OCI-LY7 (cell line): ENCODE measurements at regions not wholly inside any gene's neighbourhood (a gene's known extent, or its start where the extent isn't known, plus 50 kb on each side); places are given as distances from the start of the nearest gene placed in this dataset.

Source experiments
- BruUV-seq: library from RNA; stranded (reverse); fragments of 400-500 nt; replicated peaks from 2 replicates; lab custom pipeline; 2021; lab: Mats Ljungman, UMichigan
- CTCF ChIA-PET: fragments of 300-600 bp; sonication (Branson Sonifier 250); formaldehyde crosslinking; loops from one replicate; lab custom pipeline; 2022; ENCODE audit warnings: antibody characterized with exemption; ENCODE audit not compliant: unreplicated experiment; lab: Charles Lee
- POLR2A ChIA-PET: fragments of 300-600 bp; sonication (Branson Sonifier 250); formaldehyde crosslinking; loops from one replicate; lab custom pipeline; 2022; ENCODE audit warnings: antibody characterized with exemption; lab: Charles Lee
- DNase-seq: peaks from one replicate; pipeline ENCODE4 v3.0.0-alpha.2; 2015; ENCODE audit warnings: low spot score
- H2AFZ ChIP-seq: fragments of 200-600 bp; sonication (generic), shearing (Covaris generic); 2 replicates; pipeline ENCODE4 v1.6.1; 2014; ENCODE audit warnings: mild to moderate bottlenecking, antibody characterized with exemption, low read length, moderate library complexity
- H3K27ac ChIP-seq: fragments of 200-600 bp; sonication (generic); 2 replicates; pipeline ENCODE4 v1.5.1; 2014; ENCODE audit warnings: mixed run types, low read depth, mild to moderate bottlenecking, moderate library complexity, low read length, inconsistent platforms; ENCODE audit not compliant: poor library complexity, severe bottlenecking
- H3K36me3 ChIP-seq: fragments of 200-600 bp; sonication (generic); 2 replicates; pipeline ENCODE4 v1.6.1; 2014; ENCODE audit warnings: mild to moderate bottlenecking, antibody characterized with exemption, low read length, moderate library complexity, mixed read lengths; ENCODE audit not compliant: insufficient read depth
- H3K4me1 ChIP-seq: fragments of 200-600 bp; sonication (generic); 2 replicates; pipeline ENCODE4 v1.5.1; 2014; ENCODE audit warnings: mild to moderate bottlenecking, low read length; ENCODE audit not compliant: insufficient read depth, poor library complexity, severe bottlenecking
- H3K4me2 ChIP-seq: fragments of 200-600 bp; sonication (generic); 2 replicates; pipeline ENCODE4 v1.6.1; 2014; ENCODE audit warnings: mild to moderate bottlenecking, low read length
- H3K4me3 ChIP-seq: fragments of 200-600 bp; sonication (generic); 2 replicates; pipeline ENCODE4 v1.5.1; 2014; ENCODE audit warnings: mild to moderate bottlenecking, low read depth, low read length; ENCODE audit not compliant: poor library complexity, severe bottlenecking
- H3K79me2 ChIP-seq: fragments of 200-600 bp; sonication (generic); 2 replicates; pipeline ENCODE4 v1.6.1; 2016; ENCODE audit warnings: low read depth, mild to moderate bottlenecking, low read length, moderate library complexity, mixed read lengths; ENCODE audit not compliant: insufficient read depth
- H3K9me2 ChIP-seq: fragments of 200-600 bp; sonication (generic); 2 replicates; pipeline ENCODE4 v1.6.1; 2016; ENCODE audit warnings: mild to moderate bottlenecking, low read length, mixed read lengths; ENCODE audit not compliant: insufficient read depth
- H3K9me3 ChIP-seq: fragments of 200-600 bp; sonication (generic); 2 replicates; pipeline ENCODE4 v1.6.1; 2014; ENCODE audit warnings: mild to moderate bottlenecking, mixed run types, low read length, mixed read lengths
- H4K20me1 ChIP-seq: fragments of 200-600 bp; sonication (generic); 2 replicates; pipeline ENCODE4 v1.6.1; 2014; ENCODE audit warnings: mild to moderate bottlenecking, antibody characterized with exemption, low read length, moderate library complexity, mixed read lengths; ENCODE audit not compliant: insufficient read depth
- EZH2phosphoT487 ChIP-seq: fragments of 200-600 bp; sonication (generic); IDR thresholded peaks from 2 replicates; pipeline ENCODE4 v1.6.1; 2018; ENCODE audit warnings: low read depth, borderline replicate concordance, mild to moderate bottlenecking, mixed run types, antibody characterized with exemption, low read length, moderate library complexity, mixed read lengths
- intact Hi-C: fragments of 100-400 bp; cut with micrococcal nuclease; formaldehyde crosslinking; loops from one replicate; pipeline ENCODE4 v1.10.0; 2022; ENCODE audit not compliant: unreplicated experiment
- TF ChIP-seq, protein P1 (sequence below): fragments of 200-600 bp; sonication (generic); conservative IDR thresholded peaks from 2 replicates; pipeline ENCODE4 v1.5.1; 2014; ENCODE audit warnings: mild to moderate bottlenecking, antibody characterized with exemption, low read length, moderate library complexity, mixed read lengths

DNA sequence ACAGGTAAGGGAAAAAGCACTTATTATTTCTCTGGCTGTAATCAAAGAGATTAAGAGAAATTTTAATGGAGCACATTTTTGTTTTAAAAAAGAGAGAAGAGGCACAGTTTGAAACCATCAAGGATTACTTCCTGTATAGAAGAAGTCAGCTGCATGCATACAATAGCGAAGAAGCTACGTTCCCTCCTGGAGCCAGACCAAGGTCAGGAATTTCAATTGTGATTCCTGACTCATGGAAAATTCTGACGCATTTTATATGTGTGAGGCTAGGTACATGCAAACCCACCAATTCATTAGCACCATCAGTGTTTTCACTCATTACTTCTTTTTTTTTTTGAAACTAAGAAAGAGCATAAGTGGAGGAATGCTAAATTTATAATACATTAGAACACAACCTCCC lies 232.7 kb upstream of the SGK1 start:
- Histone ChIP-seq H4K20me1 (no peaks in the 10 kb centered on the region), H3K4me2 (no peak overlapping the region), H3K9me3 (no peaks in the 10 kb centered on the region), H3K27ac (no peak overlapping the region), H3K4me3 (no peak overlapping the region), H3K9me2 (no peaks in the 10 kb centered on the region), H3K79me2 (no peaks in the 10 kb centered on the region), H3K36me3 (no peaks in the 10 kb centered on the region), H3K4me1 (no peaks in the 10 kb centered on the region), H2AFZ (no peak overlapping the region)
- DNase-seq = no peak
- CTCF ChIA-PET = no interaction called here
- intact Hi-C loops = no loop called here
- no TSS peak for BruUV-seq
- POLR2A ChIA-PET = no interaction called here
- TF ChIP-seq EZH2phosphoT487 = no peak
- TF ChIP-seq, protein P1, sequence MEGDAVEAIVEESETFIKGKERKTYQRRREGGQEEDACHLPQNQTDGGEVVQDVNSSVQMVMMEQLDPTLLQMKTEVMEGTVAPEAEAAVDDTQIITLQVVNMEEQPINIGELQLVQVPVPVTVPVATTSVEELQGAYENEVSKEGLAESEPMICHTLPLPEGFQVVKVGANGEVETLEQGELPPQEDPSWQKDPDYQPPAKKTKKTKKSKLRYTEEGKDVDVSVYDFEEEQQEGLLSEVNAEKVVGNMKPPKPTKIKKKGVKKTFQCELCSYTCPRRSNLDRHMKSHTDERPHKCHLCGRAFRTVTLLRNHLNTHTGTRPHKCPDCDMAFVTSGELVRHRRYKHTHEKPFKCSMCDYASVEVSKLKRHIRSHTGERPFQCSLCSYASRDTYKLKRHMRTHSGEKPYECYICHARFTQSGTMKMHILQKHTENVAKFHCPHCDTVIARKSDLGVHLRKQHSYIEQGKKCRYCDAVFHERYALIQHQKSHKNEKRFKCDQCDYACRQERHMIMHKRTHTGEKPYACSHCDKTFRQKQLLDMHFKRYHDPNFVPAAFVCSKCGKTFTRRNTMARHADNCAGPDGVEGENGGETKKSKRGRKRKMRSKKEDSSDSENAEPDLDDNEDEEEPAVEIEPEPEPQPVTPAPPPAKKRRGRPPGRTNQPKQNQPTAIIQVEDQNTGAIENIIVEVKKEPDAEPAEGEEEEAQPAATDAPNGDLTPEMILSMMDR = no peak

DNA sequence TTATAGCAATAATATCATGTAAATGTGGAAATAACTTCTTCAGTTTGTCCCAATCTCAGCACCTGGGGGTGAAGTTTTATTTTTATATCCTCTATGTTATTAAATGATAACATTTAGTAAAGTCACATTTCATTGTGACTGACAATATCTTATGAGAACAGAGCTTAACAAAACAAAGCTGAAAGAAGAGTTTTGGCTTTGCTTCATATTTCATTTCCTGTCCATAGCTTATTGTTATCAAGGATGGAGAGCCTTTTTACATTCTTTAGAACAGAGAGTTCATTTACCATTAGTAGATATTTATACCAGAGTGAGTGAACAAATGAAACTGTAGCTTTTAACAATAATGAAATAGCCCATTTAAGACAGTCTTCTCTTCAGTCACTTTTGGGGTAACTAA lies 231.9 kb upstream of the SGK1 start:
- no peaks in the 10 kb centered on the region for H4K20me1 ChIP-seq
- H3K27ac ChIP-seq = no peak overlapping the region
- H2AFZ ChIP-seq = no peak overlapping the region
- ChIA-PET POLR2A (interaction anchor here (1.0 kb wide), 1 partner anchor 17 kb away, joined by 3 read pairs; no protein-coding TSS in a partner anchor), CTCF (no interaction called here)
- H3K9me3 ChIP-seq = no peaks in the 10 kb centered on the region
- H3K4me3 ChIP-seq = no peak overlapping the region
- TF ChIP-seq, protein P1 = no peak
- no peak for TF ChIP-seq EZH2phosphoT487
- no TSS peak for BruUV-seq
- intact Hi-C loops = no loop called here
- H3K9me2 ChIP-seq = no peaks in the 10 kb centered on the region
- H3K79me2 ChIP-seq = no peaks in the 10 kb centered on the region
- no peak overlapping the region for H3K4me2 ChIP-seq
- H3K4me1 ChIP-seq = no peaks in the 10 kb centered on the region
- no peaks in the 10 kb centered on the region for H3K36me3 ChIP-seq
- no peak for DNase-seq

DNA sequence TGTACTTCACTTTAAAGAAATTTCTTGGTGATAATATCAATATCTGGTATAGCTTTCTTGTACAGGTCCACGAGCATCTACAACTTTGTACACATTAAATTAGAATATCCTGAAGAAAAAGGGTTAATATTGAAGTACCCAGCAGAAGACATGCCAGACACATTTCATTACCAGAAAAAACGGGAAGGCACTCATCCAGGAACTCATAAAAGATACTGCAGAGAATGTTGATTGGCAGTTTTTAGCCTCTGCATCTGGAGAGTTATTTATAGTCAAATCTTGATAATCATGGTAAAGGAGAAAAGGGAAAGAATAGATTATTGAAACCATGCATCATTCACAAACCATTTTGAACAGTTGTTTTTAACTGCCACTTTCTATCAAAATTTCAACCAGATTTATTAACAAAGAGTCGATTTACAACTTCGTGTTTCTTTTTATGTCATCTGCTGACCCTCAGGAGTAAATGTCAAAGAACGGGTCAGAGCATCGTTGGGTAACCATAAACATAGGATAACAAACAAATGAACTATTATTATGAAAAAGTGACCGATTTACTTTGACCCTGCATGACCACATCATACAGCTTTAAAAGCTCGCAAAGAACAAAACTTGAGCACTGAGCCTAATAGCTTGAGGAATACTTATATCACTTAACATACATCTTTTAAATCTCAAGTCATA lies 229.2 kb upstream of the SGK1 start:
- Histone ChIP-seq H3K27ac (no peak overlapping the region), H3K36me3 (no peaks in the 10 kb centered on the region), H3K4me1 (no peaks in the 10 kb centered on the region), H3K4me3 (no peak overlapping the region), H3K9me3 (no peaks in the 10 kb centered on the region), H3K4me2 (no peak overlapping the region), H2AFZ (no peak overlapping the region), H3K9me2 (no peaks in the 10 kb centered on the region), H3K79me2 (no peaks in the 10 kb centered on the region), H4K20me1 (no peaks in the 10 kb centered on the region)
- POLR2A ChIA-PET = interaction anchor here (0.5 kb wide), 1 partner anchor 256 kb away, joined by 6 read pairs; no protein-coding TSS in a partner anchor
- DNase-seq = no peak
- CTCF ChIA-PET = no interaction called here
- BruUV-seq = no TSS peak
- intact Hi-C loops = no loop called here
- TF ChIP-seq, protein P1 = no peak
- no peak for TF ChIP-seq EZH2phosphoT487
